Thyroid gland (tissue), 4 donors: ENCODE measurements at regions not wholly inside any gene's neighbourhood (a gene's known extent, or its start where the extent isn't known, plus 50 kb on each side); places are given as distances from the start of the nearest gene placed in this dataset.
A peak's percentile ranks its signal among the peaks of the same experiment; 100 is the strongest.
"Not testable (repeated sequence)": the region's sequence is repeated elsewhere in the genome, so short reads cannot be mapped to it uniquely, and the experiment has no call there.

Source experiments
- DNase-seq, 2 donors: peaks; one replicate each; pipeline ENCODE4 v3.0.0-alpha.2; 2019
- H3K27ac ChIP-seq, 3 donors: fragments of 200-600 bp; sonication (generic); 1 replicate in 2 of 3; 2 replicates in 1 of 3; pipeline ENCODE4 v1.5.1; 2016 to 2019; ENCODE audit warnings: mild to moderate bottlenecking in 1 of 3, moderate library complexity in 1 of 3
- H3K27me3 ChIP-seq: fragments of 200-600 bp; sonication (generic); one replicate; pipeline ENCODE4 v1.5.1; 2019
- H3K36me3 ChIP-seq, 2 donors: fragments of 200-600 bp; sonication (generic); one replicate each; pipeline ENCODE4 v1.5.1; 2016 to 2019
- H3K4me1 ChIP-seq, 2 donors: fragments of 200-600 bp; sonication (generic); one replicate each; pipeline ENCODE4 v1.5.1; 2017 to 2019
- H3K4me3 ChIP-seq, 3 donors: fragments of 200-600 bp; sonication (generic); replicated peaks in 1 of 3; 1 replicate in 2 of 3; 2 replicates in 1 of 3; pipeline ENCODE4 v1.5.1; 2016; ENCODE audit warnings: mild to moderate bottlenecking in 1 of 3
- H3K9me3 ChIP-seq: fragments of 200-600 bp; sonication (generic); one replicate; pipeline ENCODE4 v1.5.1; 2017
- CTCF ChIP-seq, 6 experiments: fragments of 200-600 bp in 3 of 6; fragments of 450-650 bp in 3 of 6; sonication (generic) in 3 of 6; IDR thresholded peaks; one replicate each; pipeline ENCODE4 v1.5.1; 2016 to 2019; ENCODE audit warnings: antibody characterized with exemption in 6 of 6, mild to moderate bottlenecking in 2 of 6, inconsistent platforms in 1 of 6, moderate library complexity in 1 of 6
- POLR2A ChIP-seq, 2 donors: fragments of 450-650 bp; IDR thresholded peaks; one replicate each; pipeline ENCODE4 v1.6.1; 2017; ENCODE audit warnings: antibody characterized with exemption in 2 of 2, mild to moderate bottlenecking in 2 of 2, moderate library complexity in 1 of 2
- WGBS, 2 donors: methylation state at CpG; one replicate each; pipeline ENCODE4 v1.1.5; 2017; 5-methylcytosine and 5-hydroxymethylcytosine counted together
- intact Hi-C: fragments of 100-400 bp; cut with DNase I; formaldehyde crosslinking; loops from one replicate; pipeline ENCODE4 v1.15.1; 2023

- intact Hi-C loops, result no loop called here
- no peak for TF ChIP-seq CTCF (IDR thresholded peaks at IDR 0.05)
- no peak for TF ChIP-seq POLR2A (IDR thresholded peaks at IDR 0.05)
- H3K27me3 ChIP-seq, result no peaks in the 10 kb centered on the region
- 21 to 46% methylated on average over 1 of the region's 1 CpG for WGBS, 2 donors
- H3K4me3 ChIP-seq, result no peak overlapping the region
- no peak for DNase-seq
- H3K36me3 ChIP-seq, result no peaks in the 10 kb centered on the region
- H3K4me1 ChIP-seq, result no peaks in the 10 kb centered on the region
- H3K27ac ChIP-seq, result no peak overlapping the region
- no peaks in the 10 kb centered on the region for H3K9me3 ChIP-seq
Measured at GRCh38 chr15:26197060-26197459, 333.9 kb upstream of the ATP10A start.

DNA sequence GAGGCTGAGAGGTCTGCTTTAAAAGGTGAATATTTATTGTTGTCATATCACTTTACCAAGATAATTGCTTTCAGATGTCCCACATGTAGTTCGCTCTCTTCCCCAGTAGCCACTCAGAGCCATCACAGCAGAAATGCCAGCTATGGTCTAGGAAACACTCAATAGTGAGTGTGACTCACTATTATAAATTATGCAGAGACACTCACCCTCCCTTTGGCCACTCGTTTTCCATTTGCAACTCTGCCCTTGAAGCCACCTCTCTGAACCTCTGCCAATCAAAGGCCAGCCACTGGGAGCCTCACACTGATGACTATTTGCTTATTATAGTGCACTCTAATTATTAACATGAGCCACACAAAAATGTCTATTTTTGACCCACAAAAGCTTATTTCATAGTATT lies 328.1 kb upstream of the ATP10A start:
- 54 to 56% methylated on average over 2 of the region's 2 CpGs for WGBS, 2 donors
- no peaks in the 10 kb centered on the region for H3K9me3 ChIP-seq
- H3K27ac ChIP-seq, result no peak overlapping the region
- intact Hi-C loops, result no loop called here
- no peak for DNase-seq
- H3K4me1 ChIP-seq, result no peaks in the 10 kb centered on the region
- no peak for TF ChIP-seq CTCF (IDR thresholded peaks at IDR 0.05)
- no peak for TF ChIP-seq POLR2A (IDR thresholded peaks at IDR 0.05)
- H3K27me3 ChIP-seq, result no peaks in the 10 kb centered on the region
- H3K36me3 ChIP-seq, result no peaks in the 10 kb centered on the region
- H3K4me3 ChIP-seq, result no peak overlapping the region

DNA sequence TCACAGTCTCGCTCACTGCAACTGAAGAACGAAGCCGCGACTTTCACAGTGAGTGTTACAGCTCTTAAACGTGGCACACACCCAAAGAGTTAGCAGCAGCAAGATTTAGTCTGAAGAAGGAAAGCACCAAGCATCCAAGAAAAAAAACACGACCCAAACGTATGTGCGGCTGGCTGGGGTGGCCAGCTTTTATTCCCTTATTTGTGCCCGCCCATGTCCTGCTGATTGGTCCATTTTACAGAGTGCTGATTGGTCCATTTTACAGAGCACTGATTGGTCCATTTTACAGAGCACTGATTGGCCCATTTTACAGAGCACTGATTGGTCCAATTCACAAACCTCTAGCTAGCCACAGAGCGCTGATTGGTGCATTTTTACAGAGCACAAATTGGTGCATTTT lies 323.0 kb upstream of the ATP10A start:
- H3K27me3 ChIP-seq, H3K4me3 ChIP-seq, H3K4me1 ChIP-seq, H3K9me3 ChIP-seq, intact Hi-C loops, DNase-seq, H3K36me3 ChIP-seq, H3K27ac ChIP-seq: not testable (repeated sequence)
- WGBS, 2 donors, result 87 to 90% methylated on average over 10 of the region's 10 CpGs

DNA sequence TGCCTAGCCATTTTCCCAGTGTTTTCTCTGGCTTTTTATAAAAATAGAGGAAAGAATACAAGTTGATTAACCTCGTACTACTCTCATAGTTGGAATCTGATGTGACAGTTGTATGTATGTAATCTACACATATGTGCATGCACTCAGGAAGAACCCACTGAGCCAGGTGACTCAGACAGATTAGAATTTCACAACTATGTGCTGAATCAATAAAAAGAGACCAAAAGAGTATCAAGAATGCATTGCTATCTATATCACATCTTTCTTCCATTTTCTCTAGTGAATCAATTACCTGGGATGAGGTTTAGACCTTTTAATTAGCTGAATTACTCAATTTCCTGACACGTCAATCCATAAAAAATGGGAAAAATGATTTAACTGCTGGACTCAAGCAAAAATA lies 319.3 kb upstream of the ATP10A start:
- no peak overlapping the region for H3K4me3 ChIP-seq
- no peaks in the 10 kb centered on the region for H3K36me3 ChIP-seq
- DNase-seq, result no peak
- 75 to 85% methylated on average over 2 of the region's 2 CpGs for WGBS, 2 donors
- H3K27ac ChIP-seq, result no peak overlapping the region
- H3K9me3 ChIP-seq, result no peaks in the 10 kb centered on the region
- H3K4me1 ChIP-seq, result no peaks in the 10 kb centered on the region
- TF ChIP-seq POLR2A (IDR thresholded peaks at IDR 0.05) (no peak), CTCF (IDR thresholded peaks at IDR 0.05) (no peak)
- intact Hi-C loops, result no loop called here
- no peaks in the 10 kb centered on the region for H3K27me3 ChIP-seq

- no peaks in the 10 kb centered on the region for H3K4me1 ChIP-seq
- DNase-seq, result no peak
- intact Hi-C loops, result no loop called here
- no peaks in the 10 kb centered on the region for H3K9me3 ChIP-seq
- 41 to 42% methylated on average over 5 to 6 of the region's 6 CpGs for WGBS, 2 donors
- H3K27ac ChIP-seq, result no peak overlapping the region
- H3K4me3 ChIP-seq, result no peak overlapping the region
- no peaks in the 10 kb centered on the region for H3K36me3 ChIP-seq
- no peaks in the 10 kb centered on the region for H3K27me3 ChIP-seq
- TF ChIP-seq CTCF (IDR thresholded peaks at IDR 0.05) (peak in 1 of 6 experiments; percentile 10), POLR2A (IDR thresholded peaks at IDR 0.05) (no peak)
Measured at GRCh38 chr15:26179906-26180305, 316.8 kb upstream of the ATP10A start.

- Histone ChIP-seq H3K36me3 (no peaks in the 10 kb centered on the region), H3K4me1 (no peaks in the 10 kb centered on the region), H3K4me3 (no peak overlapping the region), H3K9me3 (no peaks in the 10 kb centered on the region), H3K27ac (no peak overlapping the region), H3K27me3 (no peaks in the 10 kb centered on the region)
- 66% methylated on average over 16 to 18 of the region's 19 CpGs for WGBS, 2 donors
- intact Hi-C loops, result no loop called here
- DNase-seq, result no peak
- TF ChIP-seq POLR2A (IDR thresholded peaks at IDR 0.05) (no peak), CTCF (IDR thresholded peaks at IDR 0.05) (no peak)
Measured at GRCh38 chr15:26178640-26179220, 315.6 kb upstream of the ATP10A start.
